ENCODE measurements at regions not wholly inside any gene's neighbourhood (a gene's known extent, or its start where the extent isn't known, plus 50 kb on each side); places are given as distances from the start of the nearest gene placed in this dataset.
"Not testable (repeated sequence)": the region's sequence is repeated elsewhere in the genome, so short reads cannot be mapped to it uniquely, and the experiment has no call there.

- H3K9me3 ChIP-seq (ENCODE audit: control insufficient read depth, insufficient read depth, low read depth, low read length); H3K27me3 ChIP-seq (ENCODE audit: control insufficient read depth, insufficient read depth, low read length); H3K4me3 ChIP-seq (ENCODE audit: low read depth, low read length); H3K36me3 ChIP-seq (ENCODE audit: control insufficient read depth, insufficient read depth, low read length); H3K27ac ChIP-seq (ENCODE audit: low read depth, low read length); H3K9ac ChIP-seq (ENCODE audit: low read length); H3K4me1 ChIP-seq (ENCODE audit: control insufficient read depth, insufficient read depth, low read length): not testable (repeated sequence)
Measured at GRCh38 chrX:10469-11458, 270.4 kb upstream of the PLCXD1 start.

GRCh38 chrX:13821-14443, 267.2 kb upstream of the PLCXD1 start:
- not testable (repeated sequence) for H3K36me3 ChIP-seq (ENCODE audit: control insufficient read depth, insufficient read depth, low read length); H3K9me3 ChIP-seq (ENCODE audit: control insufficient read depth, insufficient read depth, low read depth, low read length); H3K27ac ChIP-seq (ENCODE audit: low read depth, low read length); H3K27me3 ChIP-seq (ENCODE audit: control insufficient read depth, insufficient read depth, low read length); H3K4me3 ChIP-seq (ENCODE audit: low read depth, low read length); H3K4me1 ChIP-seq (ENCODE audit: control insufficient read depth, insufficient read depth, low read length); H3K9ac ChIP-seq (ENCODE audit: low read length)

- not testable (repeated sequence) for H3K9ac ChIP-seq (ENCODE audit: low read length); H3K36me3 ChIP-seq (ENCODE audit: control insufficient read depth, insufficient read depth, low read length); H3K27me3 ChIP-seq (ENCODE audit: control insufficient read depth, insufficient read depth, low read length); H3K4me1 ChIP-seq (ENCODE audit: control insufficient read depth, insufficient read depth, low read length); H3K27ac ChIP-seq (ENCODE audit: low read depth, low read length); H3K9me3 ChIP-seq (ENCODE audit: control insufficient read depth, insufficient read depth, low read depth, low read length)
- 0 out of 2 replicates have a peak overlapping the region, but pooled peaks have one; percentile 33 for H3K4me3 ChIP-seq (ENCODE audit: low read depth, low read length)
Measured at GRCh38 chrX:14452-14851, 266.7 kb upstream of the PLCXD1 start.

- not testable (repeated sequence) for H3K36me3 ChIP-seq (ENCODE audit: control insufficient read depth, insufficient read depth, low read length); H3K27ac ChIP-seq (ENCODE audit: low read depth, low read length); H3K9me3 ChIP-seq (ENCODE audit: control insufficient read depth, insufficient read depth, low read depth, low read length); H3K4me1 ChIP-seq (ENCODE audit: control insufficient read depth, insufficient read depth, low read length); H3K9ac ChIP-seq (ENCODE audit: low read length); H3K27me3 ChIP-seq (ENCODE audit: control insufficient read depth, insufficient read depth, low read length); H3K4me3 ChIP-seq (ENCODE audit: low read depth, low read length)
Measured at GRCh38 chrX:18768-19454, 262.3 kb upstream of the PLCXD1 start.

GRCh38 chrX:19455-19827, 261.7 kb upstream of the PLCXD1 start:
- not testable (repeated sequence) for H3K4me1 ChIP-seq (ENCODE audit: control insufficient read depth, insufficient read depth, low read length); H3K9ac ChIP-seq (ENCODE audit: low read length); H3K36me3 ChIP-seq (ENCODE audit: control insufficient read depth, insufficient read depth, low read length); H3K4me3 ChIP-seq (ENCODE audit: low read depth, low read length); H3K9me3 ChIP-seq (ENCODE audit: control insufficient read depth, insufficient read depth, low read depth, low read length); H3K27me3 ChIP-seq (ENCODE audit: control insufficient read depth, insufficient read depth, low read length); H3K27ac ChIP-seq (ENCODE audit: low read depth, low read length)

- Histone ChIP-seq H3K4me1 (ENCODE audit: control insufficient read depth, insufficient read depth, low read length) (peaks cover 2% of the 10 kb centered on the region; the same call in 1 of the 2 replicates), H3K9me3 (ENCODE audit: control insufficient read depth, insufficient read depth, low read depth, low read length) (no peaks in the 10 kb centered on the region), H3K27me3 (ENCODE audit: control insufficient read depth, insufficient read depth, low read length) (peaks cover 8% of the 10 kb centered on the region), H3K36me3 (ENCODE audit: control insufficient read depth, insufficient read depth, low read length) (no peaks in the 10 kb centered on the region), H3K9ac (ENCODE audit: low read length) (peak overlapping the region; percentile 1), H3K27ac (ENCODE audit: low read depth, low read length) (no peak overlapping the region), H3K4me3 (ENCODE audit: low read depth, low read length) (peak overlapping the region; percentile 50)
Measured at GRCh38 chrX:19912-20571, 261.1 kb upstream of the PLCXD1 start.

- not testable (repeated sequence) for H3K4me3 ChIP-seq (ENCODE audit: low read depth, low read length); H3K9ac ChIP-seq (ENCODE audit: low read length); H3K36me3 ChIP-seq (ENCODE audit: control insufficient read depth, insufficient read depth, low read length); H3K9me3 ChIP-seq (ENCODE audit: control insufficient read depth, insufficient read depth, low read depth, low read length); H3K27me3 ChIP-seq (ENCODE audit: control insufficient read depth, insufficient read depth, low read length); H3K27ac ChIP-seq (ENCODE audit: low read depth, low read length); H3K4me1 ChIP-seq (ENCODE audit: control insufficient read depth, insufficient read depth, low read length)
Measured at GRCh38 chrX:24139-24538, 257.0 kb upstream of the PLCXD1 start.

Data from HUES6 (cell line).